Neural progenitor cell (in vitro differentiated cells): ENCODE measurements at regions not wholly inside any gene's neighbourhood (a gene's known extent, or its start where the extent isn't known, plus 50 kb on each side); places are given as distances from the start of the nearest gene placed in this dataset.

ENCODE experiments used
- EZH2phosphoT487 ChIP-seq: fragments of 200-600 bp; sonication (generic); IDR thresholded peaks from 2 replicates; pipeline ENCODE4 v1.6.1; 2017; ENCODE audit warnings: antibody characterized with exemption
- TF ChIP-seq, protein P1 (sequence below): fragments of 200-600 bp; sonication (generic); IDR thresholded peaks from 2 replicates; pipeline ENCODE4 v1.5.1; 2017; ENCODE audit warnings: antibody characterized with exemption, mild to moderate bottlenecking

- TF ChIP-seq, protein P1, sequence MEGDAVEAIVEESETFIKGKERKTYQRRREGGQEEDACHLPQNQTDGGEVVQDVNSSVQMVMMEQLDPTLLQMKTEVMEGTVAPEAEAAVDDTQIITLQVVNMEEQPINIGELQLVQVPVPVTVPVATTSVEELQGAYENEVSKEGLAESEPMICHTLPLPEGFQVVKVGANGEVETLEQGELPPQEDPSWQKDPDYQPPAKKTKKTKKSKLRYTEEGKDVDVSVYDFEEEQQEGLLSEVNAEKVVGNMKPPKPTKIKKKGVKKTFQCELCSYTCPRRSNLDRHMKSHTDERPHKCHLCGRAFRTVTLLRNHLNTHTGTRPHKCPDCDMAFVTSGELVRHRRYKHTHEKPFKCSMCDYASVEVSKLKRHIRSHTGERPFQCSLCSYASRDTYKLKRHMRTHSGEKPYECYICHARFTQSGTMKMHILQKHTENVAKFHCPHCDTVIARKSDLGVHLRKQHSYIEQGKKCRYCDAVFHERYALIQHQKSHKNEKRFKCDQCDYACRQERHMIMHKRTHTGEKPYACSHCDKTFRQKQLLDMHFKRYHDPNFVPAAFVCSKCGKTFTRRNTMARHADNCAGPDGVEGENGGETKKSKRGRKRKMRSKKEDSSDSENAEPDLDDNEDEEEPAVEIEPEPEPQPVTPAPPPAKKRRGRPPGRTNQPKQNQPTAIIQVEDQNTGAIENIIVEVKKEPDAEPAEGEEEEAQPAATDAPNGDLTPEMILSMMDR = no peak
- no peak for TF ChIP-seq EZH2phosphoT487
Observed at GRCh38 chr5:40191150-40191549, 488.6 kb upstream of the PTGER4 start.
